SK-N-SH treated with all-trans-retinoic acid at 6 μM for 48 hours (cell line): ENCODE measurements at regions not wholly inside any gene's neighbourhood (a gene's known extent, or its start where the extent isn't known, plus 50 kb on each side); places are given as distances from the start of the nearest gene placed in this dataset.

Experiments
- BACH2 ChIP-seq: fragments of 250-450 bp; sonication (Bioruptor Pico); IDR thresholded peaks from 2 replicates; pipeline ENCODE4 v1.9.0; 2021; ENCODE audit warnings: mild to moderate bottlenecking, borderline replicate concordance
- CREB5 ChIP-seq: fragments of 250-450 bp; sonication (Bioruptor Pico); IDR thresholded peaks from 2 replicates; pipeline ENCODE4 v1.5.1; 2020; ENCODE audit warnings: low read depth, mild to moderate bottlenecking, moderate library complexity
- CSDC2 ChIP-seq: fragments of 250-450 bp; sonication (Bioruptor Pico); IDR thresholded peaks from 2 replicates; pipeline ENCODE4 v1.5.0; 2020; ENCODE audit warnings: mild to moderate bottlenecking, moderate library complexity
- PATZ1 ChIP-seq: fragments of 250-450 bp; sonication (Bioruptor Pico); IDR thresholded peaks from 2 replicates; pipeline ENCODE4 v1.8.0; 2020; ENCODE audit warnings: mild to moderate bottlenecking, moderate library complexity, borderline replicate concordance
- ZC3H10 ChIP-seq: fragments of 250-450 bp; sonication (Bioruptor Pico); IDR thresholded peaks from 2 replicates; pipeline ENCODE4 v1.5.1; 2021; ENCODE audit warnings: mild to moderate bottlenecking, moderate library complexity
- ZFP3 ChIP-seq: fragments of 250-450 bp; sonication (Bioruptor Pico); IDR thresholded peaks from 2 replicates; pipeline ENCODE4 v1.5.0; 2020; ENCODE audit warnings: mild to moderate bottlenecking, moderate library complexity
- ZNF565 ChIP-seq: fragments of 450-650 bp; formaldehyde crosslinking; conservative IDR thresholded peaks from 2 replicates; pipeline ENCODE4 v1.5.0; 2020; ENCODE audit warnings: low read depth, mild to moderate bottlenecking, moderate library complexity

- TF ChIP-seq CREB5 (CRISPR knock-in tag) (no peak), ZNF565 (CRISPR knock-in tag) (no peak), PATZ1 (CRISPR knock-in tag) (no peak), ZFP3 (CRISPR knock-in tag) (no peak), BACH2 (no peak), CSDC2 (CRISPR knock-in tag) (no peak), ZC3H10 (CRISPR knock-in tag) (no peak)
Observed at GRCh38 chr2:75375646-75376582, 176.6 kb upstream of the TACR1 start.
